KMS-11 (cell line): ENCODE measurements at regions not wholly inside any gene's neighbourhood (a gene's known extent, or its start where the extent isn't known, plus 50 kb on each side); places are given as distances from the start of the nearest gene placed in this dataset.

Source experiments
- H2AFZ ChIP-seq: fragments of 200-600 bp; sonication (generic); 2 replicates; pipeline ENCODE4 v1.6.1; 2016; ENCODE audit warnings: antibody characterized with exemption, mixed run types, low read depth
- H3K27ac ChIP-seq: fragments of 200-600 bp; sonication (generic); 2 replicates; pipeline ENCODE4 v1.6.1; 2016; ENCODE audit warnings: mild to moderate bottlenecking, mixed run types
- H3K27me3 ChIP-seq: fragments of 200-600 bp; sonication (generic); 2 replicates; pipeline ENCODE4 v1.6.1; 2017; ENCODE audit warnings: mild to moderate bottlenecking, low read depth, mixed run types, moderate library complexity; ENCODE audit not compliant: insufficient read depth
- H3K36me3 ChIP-seq: fragments of 200-600 bp; sonication (generic); 2 replicates; pipeline ENCODE4 v1.6.1; 2017; ENCODE audit warnings: mild to moderate bottlenecking, mixed run types; ENCODE audit not compliant: insufficient read depth
- H3K4me1 ChIP-seq: fragments of 200-600 bp; sonication (generic); 2 replicates; pipeline ENCODE4 v1.6.1; 2016; ENCODE audit warnings: mild to moderate bottlenecking, low read depth, mixed run types; ENCODE audit not compliant: poor library complexity, severe bottlenecking
- H3K4me2 ChIP-seq: fragments of 200-600 bp; sonication (generic); 2 replicates; pipeline ENCODE4 v1.7.0; 2016; ENCODE audit warnings: mild to moderate bottlenecking, mixed run types
- H3K4me3 ChIP-seq: fragments of 200-600 bp; sonication (generic); IDR thresholded peaks from 2 replicates; pipeline ENCODE4 v1.6.1; 2017; ENCODE audit warnings: low read depth, low read length, mixed read lengths; ENCODE audit not compliant: insufficient read depth
- H3K79me2 ChIP-seq: fragments of 200-600 bp; sonication (generic); 2 replicates; pipeline ENCODE4 v1.6.1; 2016; ENCODE audit warnings: low read depth, mixed run types; ENCODE audit not compliant: insufficient read depth
- H3K9ac ChIP-seq: fragments of 200-600 bp; sonication (generic); 2 replicates; pipeline ENCODE4 v1.6.1; 2016; ENCODE audit warnings: mild to moderate bottlenecking, mixed run types
- H4K20me1 ChIP-seq: fragments of 200-600 bp; sonication (generic); 2 replicates; pipeline ENCODE4 v1.6.1; 2016; ENCODE audit warnings: mild to moderate bottlenecking, mixed run types; ENCODE audit not compliant: insufficient read depth
- CTCF ChIP-seq: fragments of 200-600 bp; sonication (generic); conservative IDR thresholded peaks from 2 replicates; pipeline ENCODE4 v1.6.1; 2017; ENCODE audit warnings: low read depth, mild to moderate bottlenecking, antibody characterized with exemption, low read length, moderate library complexity, mixed read lengths

GRCh38 chr18:53784253-53784652 lies 440.2 kb downstream of the MBD2 start:
- Histone ChIP-seq H3K4me2 (no peak overlapping the region), H3K4me1 (peaks cover 6% of the 10 kb centered on the region), H3K9ac (no peak overlapping the region), H3K79me2 (no peaks in the 10 kb centered on the region), H4K20me1 (no peaks in the 10 kb centered on the region), H2AFZ (no peak overlapping the region), H3K36me3 (no peaks in the 10 kb centered on the region), H3K27ac (no peak overlapping the region), H3K27me3 (no peaks in the 10 kb centered on the region), H3K4me3 (no peak overlapping the region)
- TF ChIP-seq CTCF, result no peak

GRCh38 chr18:53780666-53781065 lies 443.8 kb downstream of the MBD2 start:
- no peak overlapping the region for H2AFZ ChIP-seq
- H3K36me3 ChIP-seq, result no peaks in the 10 kb centered on the region
- peaks cover 6% of the 10 kb centered on the region for H3K4me1 ChIP-seq
- H3K79me2 ChIP-seq, result no peaks in the 10 kb centered on the region
- no peak overlapping the region for H3K4me2 ChIP-seq
- no peak overlapping the region for H3K27ac ChIP-seq
- no peak overlapping the region for H3K4me3 ChIP-seq
- H3K9ac ChIP-seq, result no peak overlapping the region
- no peak for TF ChIP-seq CTCF
- H4K20me1 ChIP-seq, result no peaks in the 10 kb centered on the region
- H3K27me3 ChIP-seq, result no peaks in the 10 kb centered on the region

DNA sequence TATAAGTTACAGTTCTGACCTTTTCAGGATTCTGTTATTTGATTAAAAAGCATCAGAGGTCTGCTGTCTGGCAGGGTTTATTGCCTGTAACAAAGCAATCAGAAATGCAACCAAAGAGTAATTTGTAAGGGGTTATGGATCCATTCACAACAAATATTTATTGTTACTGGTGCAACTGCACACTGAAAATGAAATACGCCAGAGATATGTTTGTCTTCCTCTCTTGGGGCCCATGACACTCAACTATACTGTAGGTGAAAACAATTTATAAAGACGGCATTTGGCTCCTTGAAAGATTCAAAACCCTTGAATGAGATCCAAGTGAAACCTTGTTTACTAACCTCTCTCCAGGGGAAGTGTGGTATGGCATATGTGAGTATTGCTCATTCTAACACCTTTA lies 452.2 kb downstream of the MBD2 start:
- H3K36me3 ChIP-seq, result no peaks in the 10 kb centered on the region
- H3K9ac ChIP-seq, result no peak overlapping the region
- H3K4me1 ChIP-seq, result no peaks in the 10 kb centered on the region
- H3K27ac ChIP-seq, result no peak overlapping the region
- H3K4me2 ChIP-seq, result no peak overlapping the region
- H2AFZ ChIP-seq, result no peak overlapping the region
- H4K20me1 ChIP-seq, result no peaks in the 10 kb centered on the region
- H3K79me2 ChIP-seq, result no peaks in the 10 kb centered on the region
- TF ChIP-seq CTCF, result no peak
- no peak overlapping the region for H3K4me3 ChIP-seq
- H3K27me3 ChIP-seq, result no peaks in the 10 kb centered on the region

GRCh38 chr18:53771664-53772063 lies 452.8 kb downstream of the MBD2 start:
- Histone ChIP-seq H3K4me3 (no peak overlapping the region), H3K79me2 (no peaks in the 10 kb centered on the region), H3K27ac (no peak overlapping the region), H3K9ac (no peak overlapping the region), H4K20me1 (no peaks in the 10 kb centered on the region), H3K36me3 (no peaks in the 10 kb centered on the region), H2AFZ (no peak overlapping the region), H3K27me3 (no peaks in the 10 kb centered on the region), H3K4me2 (no peak overlapping the region), H3K4me1 (no peaks in the 10 kb centered on the region)
- no peak for TF ChIP-seq CTCF

- no peaks in the 10 kb centered on the region for H3K79me2 ChIP-seq
- no peak overlapping the region for H3K27ac ChIP-seq
- no peak overlapping the region for H2AFZ ChIP-seq
- no peaks in the 10 kb centered on the region for H3K36me3 ChIP-seq
- H3K4me1 ChIP-seq, result no peaks in the 10 kb centered on the region
- TF ChIP-seq CTCF, result no peak
- no peaks in the 10 kb centered on the region for H4K20me1 ChIP-seq
- no peak overlapping the region for H3K9ac ChIP-seq
- no peak overlapping the region for H3K4me2 ChIP-seq
- no peak overlapping the region for H3K4me3 ChIP-seq
- no peaks in the 10 kb centered on the region for H3K27me3 ChIP-seq
These were observed 459.3 kb downstream of the MBD2 start for GRCh38 chr18:53765211-53765610.
